IMR-90 (cell line): ENCODE measurements at regions not wholly inside any gene's neighbourhood (a gene's known extent, or its start where the extent isn't known, plus 50 kb on each side); places are given as distances from the start of the nearest gene placed in this dataset.

Experiments
- ATAC-seq: fragments of 200-7000 bp; cut with Tn5 transposase; 2 replicates; pipeline ENCODE4 v1.9.1; 2020; ENCODE audit warnings: low read depth, mild to moderate bottlenecking, moderate library complexity
- BruUV-seq: library from RNA; stranded (reverse); fragments of 400-500 nt; replicated peaks from 2 replicates; lab custom pipeline; 2021; lab: Mats Ljungman, UMichigan
- CTCF ChIA-PET: fragments of 300-600 bp; formaldehyde crosslinking; extraction: SDS; loops from one replicate; lab custom pipeline; 2021; ENCODE audit warnings: antibody characterized with exemption; lab: Yijun Ruan, JAX
- POLR2A ChIA-PET: fragments of 300-600 bp; sonication (Branson Sonifier 250); formaldehyde crosslinking; loops from one replicate; lab custom pipeline; 2022; ENCODE audit warnings: antibody characterized with exemption; ENCODE audit not compliant: unreplicated experiment; lab: Charles Lee
- DNase-seq: peaks from one replicate; pipeline ENCODE4 v3.0.0; 2013
- H2AFZ ChIP-seq: replicated peaks from 2 replicates; pipeline ENCODE3; 2013; ENCODE audit warnings: low read length, mild to moderate bottlenecking; ENCODE audit not compliant: poor library complexity
- H2AK5ac ChIP-seq: 2 replicates; pipeline ENCODE4 v1.6.1; 2013; ENCODE audit warnings: low read depth, low read length, inconsistent platforms
- H2AK9ac ChIP-seq: replicated peaks from 2 replicates; pipeline ENCODE3; 2013; ENCODE audit warnings: mild to moderate bottlenecking, low read depth, low read length, moderate library complexity; ENCODE audit not compliant: poor library complexity
- H2BK120ac ChIP-seq: 2 replicates; pipeline ENCODE4 v1.6.1; 2013; ENCODE audit warnings: low read depth, low read length, inconsistent platforms
- H2BK15ac ChIP-seq: 3 replicates; pipeline ENCODE4 v1.6.1; 2013; ENCODE audit warnings: low read depth, low read length, inconsistent platforms
- H2BK20ac ChIP-seq: 2 replicates; pipeline ENCODE4 v1.6.1; 2013; ENCODE audit warnings: low read depth, mild to moderate bottlenecking, inconsistent platforms, low read length, moderate library complexity
- H2BK5ac ChIP-seq: 2 replicates; pipeline ENCODE4 v1.6.1; 2013; ENCODE audit warnings: mild to moderate bottlenecking, low read depth, low read length, inconsistent platforms; ENCODE audit not compliant: poor library complexity, severe bottlenecking
- H3K14ac ChIP-seq: replicated peaks from 2 replicates; pipeline ENCODE4 v1.6.1; 2013; ENCODE audit warnings: low read depth, low read length, inconsistent platforms
- H3K18ac ChIP-seq: 2 replicates; pipeline ENCODE4 v1.6.1; 2013; ENCODE audit warnings: low read depth, low read length, control low read depth
- H3K23ac ChIP-seq: 2 replicates; pipeline ENCODE4 v1.6.1; 2013; ENCODE audit warnings: low read depth, low read length, inconsistent platforms
- H3K27ac ChIP-seq: 2 replicates; pipeline ENCODE4 v1.5.1; 2013; ENCODE audit warnings: mild to moderate bottlenecking, control low read depth, low read length; ENCODE audit not compliant: insufficient read depth
- H3K27me3 ChIP-seq: 2 replicates; pipeline ENCODE4 v1.6.1; 2013; ENCODE audit warnings: low read length; ENCODE audit not compliant: control insufficient read depth, insufficient read depth
- H3K36me3 ChIP-seq: 2 replicates; pipeline ENCODE4 v1.6.1; 2013; ENCODE audit warnings: low read length, mixed read lengths; ENCODE audit not compliant: control insufficient read depth, insufficient read depth
- H3K4ac ChIP-seq: 2 replicates; pipeline ENCODE4 v1.6.1; 2013; ENCODE audit warnings: low read depth, low read length, inconsistent platforms
- H3K4me1 ChIP-seq: 2 replicates; pipeline ENCODE4 v1.6.1; 2013; ENCODE audit warnings: low read length, mixed read lengths; ENCODE audit not compliant: control insufficient read depth, insufficient read depth
- H3K4me2 ChIP-seq: 2 replicates; pipeline ENCODE4 v1.6.1; 2013; ENCODE audit warnings: low read depth, mild to moderate bottlenecking, control low read depth, low read length, moderate library complexity
- H3K4me3 ChIP-seq: 2 replicates; pipeline ENCODE4 v1.5.1; 2013; ENCODE audit warnings: low read depth, mild to moderate bottlenecking, control low read depth, low read length, moderate library complexity; ENCODE audit not compliant: insufficient read depth
- H3K56ac ChIP-seq: 2 replicates; pipeline ENCODE4 v1.6.1; 2013; ENCODE audit warnings: low read length, inconsistent platforms; ENCODE audit not compliant: insufficient read depth; ENCODE audit errors: extremely low read depth
- H3K79me1 ChIP-seq, 2 experiments: 2 replicates each; pipeline ENCODE4 v1.6.1; 2013; ENCODE audit warnings: low read length in 2 of 2, inconsistent platforms in 1 of 2, low read depth in 1 of 2
- H3K9ac ChIP-seq: 2 replicates; pipeline ENCODE4 v1.6.1; 2013; ENCODE audit warnings: low read depth, low read length, control low read depth
- H3K9me1 ChIP-seq: 2 replicates; pipeline ENCODE4 v1.6.1; 2013; ENCODE audit warnings: low read length, inconsistent platforms; ENCODE audit not compliant: insufficient read depth
- H3K9me3 ChIP-seq: 2 replicates; pipeline ENCODE4 v1.6.1; 2013; ENCODE audit warnings: low read length; ENCODE audit not compliant: control insufficient read depth, insufficient read depth
- H4K20me1 ChIP-seq: 2 replicates; pipeline ENCODE4 v1.6.1; 2013; ENCODE audit warnings: low read length, inconsistent platforms; ENCODE audit not compliant: insufficient read depth
- H4K5ac ChIP-seq: 2 replicates; pipeline ENCODE4 v1.6.1; 2013; ENCODE audit warnings: mild to moderate bottlenecking, low read depth, low read length, control low read depth
- H4K8ac ChIP-seq, 2 experiments: 2 replicates each; pipeline ENCODE4 v1.6.1; 2013; ENCODE audit warnings: low read depth in 2 of 2, low read length in 2 of 2, control low read depth in 1 of 2, inconsistent platforms in 1 of 2
- H4K91ac ChIP-seq: 2 replicates; pipeline ENCODE4 v1.6.1; 2013; ENCODE audit warnings: low read depth, low read length, inconsistent platforms; ENCODE audit not compliant: insufficient read depth
- CEBPB ChIP-seq: IDR thresholded peaks from 2 replicates; pipeline ENCODE4 v1.6.1; 2012; ENCODE audit warnings: low read depth, low read length, improper control_type of control experiment
- MAFK ChIP-seq: IDR thresholded peaks from 2 replicates; pipeline ENCODE4 v1.6.1; 2012; ENCODE audit warnings: low read depth, low read length, improper control_type of control experiment
- MAZ ChIP-seq: IDR thresholded peaks from 2 replicates; pipeline ENCODE4 v1.6.1; 2012; ENCODE audit warnings: low read depth, mild to moderate bottlenecking, low read length, improper control_type of control experiment, moderate library complexity, borderline replicate concordance
- RAD21 ChIP-seq: IDR thresholded peaks from 2 replicates; pipeline ENCODE4 v1.6.1; 2012; ENCODE audit warnings: low read length, improper control_type of control experiment
- WGBS, 2 experiments: methylation state at CpG; one replicate each; pipeline versions ENCODE4 v1.1.5 to v1.1.7; 2013; ENCODE audit warnings: missing lambda C conversion rate in 2 of 2; ENCODE audit not compliant: insufficient read length in 1 of 2; ENCODE audit errors: extremely low coverage in 2 of 2; 5-methylcytosine and 5-hydroxymethylcytosine counted together
- dilution Hi-C: fragments of 300-500 bp; cut with HindIII; formaldehyde crosslinking; loops from one replicate; pipeline ENCODE4 v1.14.3; 2018; ENCODE audit warnings: low sequenced_read_pairs; ENCODE audit not compliant: unreplicated experiment
- in situ Hi-C: fragments of 300-500 bp; cut with MboI; formaldehyde crosslinking; loops from 3 replicates; pipeline ENCODE4 v1.14.3; 2019; ENCODE audit warnings: low sequenced_read_pairs, inconsistent platforms, mixed read lengths
- intact Hi-C: fragments of 100-400 bp; cut with micrococcal nuclease; formaldehyde crosslinking; loops from 2 replicates; pipeline ENCODE4 v1.10.0; 2022

DNA sequence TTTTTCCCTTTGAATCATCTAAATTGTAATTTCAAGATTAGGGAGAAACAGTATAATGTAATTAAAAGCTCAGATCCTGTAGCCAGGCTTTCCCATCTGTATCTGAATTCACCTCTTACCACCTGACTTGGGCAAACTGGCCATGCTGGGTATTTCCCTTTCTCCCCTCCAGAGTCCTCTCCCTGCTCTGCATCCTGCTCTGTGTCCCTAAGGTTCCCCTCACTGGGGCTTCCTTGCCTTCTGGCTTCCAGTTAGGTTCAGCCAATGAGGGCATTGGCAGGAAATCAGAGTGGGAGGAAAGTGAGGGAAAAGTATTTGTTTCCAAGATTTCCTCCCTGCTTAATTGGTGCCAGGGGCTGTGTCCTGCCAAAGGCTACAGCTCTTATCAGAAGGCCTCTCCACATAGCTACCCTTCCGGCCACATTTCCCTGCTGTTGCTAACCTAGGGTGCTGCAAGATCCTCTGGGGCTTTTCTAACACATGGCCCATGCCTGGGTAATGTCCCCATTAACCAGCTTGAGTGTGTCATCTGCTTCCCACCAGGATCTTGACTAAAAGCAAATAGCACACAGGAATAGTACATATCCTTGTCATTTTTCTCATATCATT, 51.0 kb upstream of the MPDZ start:
- WGBS, 2 experiments = no CpG with 5 or more reads among the region's 1 CpG
- Histone ChIP-seq H3K36me3 (no peaks in the 10 kb centered on the region), H4K8ac (no peak overlapping the region), H4K20me1 (no peaks in the 10 kb centered on the region), H3K9me1 (no peaks in the 10 kb centered on the region), H2BK5ac (no peak overlapping the region), H2BK120ac (no peak overlapping the region), H2AFZ (no peak overlapping the region), H3K4me1 (no peaks in the 10 kb centered on the region), H4K91ac (no peak overlapping the region), H2AK9ac (no peak overlapping the region), H3K23ac (no peak overlapping the region), H4K5ac (no peak overlapping the region), H3K79me1 (no peaks in the 10 kb centered on the region), H3K9me3 (no peaks in the 10 kb centered on the region), H3K9ac (no peak overlapping the region), H3K18ac (no peak overlapping the region), H3K14ac (no peak overlapping the region), H2AK5ac (no peak overlapping the region), H3K27ac (no peak overlapping the region), H3K4me2 (no peak overlapping the region), H3K56ac (no peak overlapping the region), H2BK20ac (no peak overlapping the region), H2BK15ac (no peak overlapping the region), H3K27me3 (no peaks in the 10 kb centered on the region; the same call in 1 of the 2 replicates), H3K4ac (no peak overlapping the region), H3K4me3 (no peak overlapping the region)
- no peak for ATAC-seq
- no TSS peak for BruUV-seq
- no peak for TF ChIP-seq RAD21
- no peak for TF ChIP-seq MAZ
- no peak for TF ChIP-seq CEBPB
- TF ChIP-seq MAFK = no peak
- CTCF ChIA-PET = interaction anchor here (0.5 kb wide), 1 partner anchor 56 kb away, joined by 7 read pairs; no protein-coding TSS in a partner anchor
- POLR2A ChIA-PET = no interaction called here
- intact Hi-C loops = no loop called here
- dilution Hi-C loops = no loop called here
- in situ Hi-C loops = no loop called here
- DNase-seq = no peak
